Lung (tissue), 11 donors: ENCODE measurements at regions not wholly inside any gene's neighbourhood (a gene's known extent, or its start where the extent isn't known, plus 50 kb on each side); places are given as distances from the start of the nearest gene placed in this dataset.

Experiments used
- ATAC-seq: fragments of 200-7000 bp; cut with Tn5 transposase; one replicate; pipeline ENCODE4 v1.9.1; 2020; ENCODE audit warnings: moderate number of reproducible peaks; ENCODE audit not compliant: insufficient read depth, low FRiP score
- DNase-seq, 3 donors: peaks; one replicate each; pipeline ENCODE4 v3.0.0-alpha.2; 2013 to 2017
- H3K27ac ChIP-seq, 2 donors: one replicate each; pipeline ENCODE4 v1.5.1; 2013; ENCODE audit warnings: mild to moderate bottlenecking in 2 of 2, moderate library complexity in 2 of 2, control low read depth in 1 of 2, inconsistent platforms in 1 of 2, low read depth in 1 of 2, low read length in 1 of 2
- H3K27me3 ChIP-seq, 3 donors: one replicate each; pipeline ENCODE4 v1.5.1; 2013; ENCODE audit warnings: low read length in 2 of 3; ENCODE audit not compliant: control insufficient read depth in 3 of 3, insufficient read depth in 3 of 3
- H3K36me3 ChIP-seq, 4 donors: one replicate each; pipeline ENCODE4 v1.5.1; 2013; ENCODE audit warnings: low read length in 4 of 4, mild to moderate bottlenecking in 1 of 4, moderate library complexity in 1 of 4; ENCODE audit not compliant: control insufficient read depth in 4 of 4, insufficient read depth in 4 of 4
- H3K4me1 ChIP-seq, 5 donors: one replicate each; pipeline ENCODE4 v1.5.1; 2013; ENCODE audit warnings: low read length in 5 of 5, mild to moderate bottlenecking in 2 of 5, moderate library complexity in 1 of 5; ENCODE audit not compliant: control insufficient read depth in 5 of 5, insufficient read depth in 5 of 5
- H3K4me3 ChIP-seq: one replicate; pipeline ENCODE4 v1.5.1; 2013; ENCODE audit warnings: mild to moderate bottlenecking, control low read depth, moderate library complexity
- H3K9ac ChIP-seq, 2 donors: one replicate each; pipeline ENCODE4 v1.5.1; 2013; ENCODE audit warnings: low read length in 2 of 2, control low read depth in 1 of 2; ENCODE audit not compliant: insufficient read depth in 1 of 2
- H3K9me3 ChIP-seq, 4 donors: one replicate each; pipeline ENCODE4 v1.5.1; 2013; ENCODE audit warnings: low read length in 3 of 4, mild to moderate bottlenecking in 1 of 4, moderate library complexity in 1 of 4; ENCODE audit not compliant: control insufficient read depth in 4 of 4, insufficient read depth in 3 of 4
- WGBS, 2 donors: extraction: QIAGEN DNeasy Blood & Tissue Kit; methylation state at CpG; one replicate each; pipeline ENCODE4 v1.1.7; 2013; 5-methylcytosine and 5-hydroxymethylcytosine counted together
- TF ChIP-seq, protein P1 (sequence below): IDR thresholded peaks from 2 replicates; pipeline ENCODE4 v1.5.1; 2012; ENCODE audit warnings: mild to moderate bottlenecking; ENCODE audit errors: control extremely low read depth, extremely low read depth
- donor health status: control.
- donor health status: control.
- donor health status: Bipolar disorder and iron deficiency.
- donor health status: healthy.
- donor health status: DM: yes; HTN: yes; CAD: no.

- TF ChIP-seq, protein P1, sequence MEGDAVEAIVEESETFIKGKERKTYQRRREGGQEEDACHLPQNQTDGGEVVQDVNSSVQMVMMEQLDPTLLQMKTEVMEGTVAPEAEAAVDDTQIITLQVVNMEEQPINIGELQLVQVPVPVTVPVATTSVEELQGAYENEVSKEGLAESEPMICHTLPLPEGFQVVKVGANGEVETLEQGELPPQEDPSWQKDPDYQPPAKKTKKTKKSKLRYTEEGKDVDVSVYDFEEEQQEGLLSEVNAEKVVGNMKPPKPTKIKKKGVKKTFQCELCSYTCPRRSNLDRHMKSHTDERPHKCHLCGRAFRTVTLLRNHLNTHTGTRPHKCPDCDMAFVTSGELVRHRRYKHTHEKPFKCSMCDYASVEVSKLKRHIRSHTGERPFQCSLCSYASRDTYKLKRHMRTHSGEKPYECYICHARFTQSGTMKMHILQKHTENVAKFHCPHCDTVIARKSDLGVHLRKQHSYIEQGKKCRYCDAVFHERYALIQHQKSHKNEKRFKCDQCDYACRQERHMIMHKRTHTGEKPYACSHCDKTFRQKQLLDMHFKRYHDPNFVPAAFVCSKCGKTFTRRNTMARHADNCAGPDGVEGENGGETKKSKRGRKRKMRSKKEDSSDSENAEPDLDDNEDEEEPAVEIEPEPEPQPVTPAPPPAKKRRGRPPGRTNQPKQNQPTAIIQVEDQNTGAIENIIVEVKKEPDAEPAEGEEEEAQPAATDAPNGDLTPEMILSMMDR: no peak
- H3K9me3 ChIP-seq: no peaks in the 10 kb centered on the region
- no peaks in the 10 kb centered on the region for H3K27me3 ChIP-seq
- ATAC-seq: no peak
- WGBS, 2 donors: 85 to 89% methylated on average over 5 of the region's 5 CpGs
- no peak overlapping the region for H3K9ac ChIP-seq
- no peak overlapping the region for H3K27ac ChIP-seq
- H3K4me1 ChIP-seq: no peaks in the 10 kb centered on the region
- no peak for DNase-seq
- no peaks in the 10 kb centered on the region for H3K36me3 ChIP-seq
- no peak overlapping the region for H3K4me3 ChIP-seq
Measured at GRCh38 chr18:64210401-64210949, 61.6 kb upstream of the LINC00305 start.

- no peaks in the 10 kb centered on the region for H3K4me1 ChIP-seq
- H3K27ac ChIP-seq: no peak overlapping the region
- 91 to 92% methylated on average over 8 of the region's 8 CpGs for WGBS, 2 donors
- no peak overlapping the region for H3K4me3 ChIP-seq
- DNase-seq (no peak), ATAC-seq (no peak)
- TF ChIP-seq, protein P1: no peak
- no peaks in the 10 kb centered on the region for H3K36me3 ChIP-seq
- no peaks in the 10 kb centered on the region for H3K9me3 ChIP-seq
- no peak overlapping the region for H3K9ac ChIP-seq
- H3K27me3 ChIP-seq: no peaks in the 10 kb centered on the region
Measured at GRCh38 chr18:64208516-64208915, 59.6 kb upstream of the LINC00305 start.

GRCh38 chr18:64207820-64208219 lies 58.9 kb upstream of the LINC00305 start:
- Histone ChIP-seq H3K27ac (no peak overlapping the region), H3K4me1 (no peaks in the 10 kb centered on the region), H3K27me3 (no peaks in the 10 kb centered on the region), H3K9me3 (no peaks in the 10 kb centered on the region), H3K9ac (no peak overlapping the region), H3K4me3 (no peak overlapping the region), H3K36me3 (no peaks in the 10 kb centered on the region)
- DNase-seq: no peak
- ATAC-seq: no peak
- TF ChIP-seq, protein P1: no peak
- 52 to 54% methylated on average over 5 of the region's 5 CpGs for WGBS, 2 donors

GRCh38 chr18:64203295-64203694 lies 54.4 kb upstream of the LINC00305 start:
- Histone ChIP-seq H3K4me3 (no peak overlapping the region), H3K4me1 (no peaks in the 10 kb centered on the region), H3K9me3 (peaks cover 0 to 2% (median 0%) of the 10 kb centered on the region in 4 donors), H3K9ac (no peak overlapping the region), H3K27ac (no peak overlapping the region), H3K36me3 (no peaks in the 10 kb centered on the region), H3K27me3 (no peaks in the 10 kb centered on the region)
- no peak for ATAC-seq
- DNase-seq: no peak
- WGBS, 2 donors: 74 to 81% methylated on average over 3 of the region's 3 CpGs
- TF ChIP-seq, protein P1: no peak
